GM12873 (cell line): ENCODE measurements at regions not wholly inside any gene's neighbourhood (a gene's known extent, or its start where the extent isn't known, plus 50 kb on each side); places are given as distances from the start of the nearest gene placed in this dataset.

Experiments
- CTCF ChIP-seq: IDR thresholded peaks from 2 replicates; pipeline ENCODE4 v1.5.1; 2012; ENCODE audit warnings: low read depth, mild to moderate bottlenecking, moderate library complexity, low read length, control low read depth; ENCODE audit not compliant: insufficient read depth; ENCODE audit errors: missing control alignments

GRCh38 chr5:74118071-74118470 is 492.1 kb downstream of the ARHGEF28 start:
- TF ChIP-seq CTCF, result no peak

GRCh38 chr5:74116984-74117383 is 491.0 kb downstream of the ARHGEF28 start:
- no peak for TF ChIP-seq CTCF

- TF ChIP-seq CTCF, result no peak
Observed at GRCh38 chr5:74116266-74116665, 490.3 kb downstream of the ARHGEF28 start.

- TF ChIP-seq CTCF, result no peak
Observed at GRCh38 chr5:74113927-74114326, 487.9 kb downstream of the ARHGEF28 start.

GRCh38 chr5:74113196-74113540 is 487.2 kb downstream of the ARHGEF28 start:
- TF ChIP-seq CTCF, result no peak

GRCh38 chr5:74112372-74113195 is 486.6 kb downstream of the ARHGEF28 start:
- no peak for TF ChIP-seq CTCF

GRCh38 chr5:74111764-74112163 is 485.8 kb downstream of the ARHGEF28 start:
- TF ChIP-seq CTCF, result no peak
